ENCODE measurements at regions not wholly inside any gene's neighbourhood (a gene's known extent, or its start where the extent isn't known, plus 50 kb on each side); places are given as distances from the start of the nearest gene placed in this dataset.
"Not testable (repeated sequence)": the region's sequence is repeated elsewhere in the genome, so short reads cannot be mapped to it uniquely, and the experiment has no call there.

DNA sequence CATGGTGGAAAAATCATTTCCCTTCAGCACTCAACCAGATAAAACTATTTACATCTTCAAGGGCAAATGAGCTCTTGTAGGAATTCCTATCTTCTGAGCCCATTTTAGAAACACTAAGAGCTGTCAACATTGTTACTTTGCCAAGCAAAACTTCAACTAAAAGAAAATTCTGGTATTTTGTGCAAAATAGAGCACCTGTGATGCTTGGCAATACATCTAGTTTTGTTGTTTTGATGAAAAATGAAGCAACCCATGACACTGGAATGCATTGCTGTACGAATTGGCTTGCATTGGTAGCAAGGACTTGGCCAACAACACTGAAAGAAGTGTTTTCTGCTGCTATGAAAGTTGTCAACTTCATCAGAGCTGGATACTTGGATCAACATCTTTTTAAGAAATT is 194.4 kb downstream of the COX18 start:
- Histone ChIP-seq H3K27ac (ENCODE audit: low read length) (no peak overlapping the region), H3K4me3 (ENCODE audit: low read length) (no peak overlapping the region), H3K9ac (ENCODE audit: low read depth, low read length) (no peak overlapping the region), H3K36me3 (ENCODE audit: insufficient read depth, low read depth, low read length) (no peaks in the 10 kb centered on the region), H3K27me3 (ENCODE audit: insufficient read depth, low read length) (no peaks in the 10 kb centered on the region), H3K9me3 (ENCODE audit: insufficient read depth, low read depth, low read length) (no peaks in the 10 kb centered on the region), H3K4me1 (ENCODE audit: insufficient read depth, low read length) (no peaks in the 10 kb centered on the region)

DNA sequence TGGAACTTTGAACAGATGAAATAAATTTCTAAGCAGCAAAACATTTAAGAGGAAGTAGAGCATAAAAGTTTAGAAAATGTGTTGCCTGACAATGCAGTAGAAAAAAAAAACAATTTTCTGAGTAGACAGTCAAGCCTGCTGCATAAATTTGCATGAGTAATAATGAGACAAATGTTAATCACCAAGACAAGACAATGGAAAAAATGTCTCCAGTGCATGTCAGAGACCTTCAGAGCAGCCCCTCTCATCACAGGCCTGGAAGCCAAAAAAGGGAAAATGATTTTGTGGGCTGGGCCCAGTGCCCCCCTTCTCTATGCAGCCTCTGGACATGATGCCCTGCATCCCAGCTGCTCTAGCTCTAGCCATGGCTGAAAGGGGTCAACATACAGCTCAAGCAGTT is 204.6 kb downstream of the COX18 start:
- Histone ChIP-seq H3K4me3 (ENCODE audit: low read length) (no peak overlapping the region), H3K36me3 (ENCODE audit: insufficient read depth, low read depth, low read length) (no peaks in the 10 kb centered on the region), H3K4me1 (ENCODE audit: insufficient read depth, low read length) (no peaks in the 10 kb centered on the region), H3K27ac (ENCODE audit: low read length) (no peak overlapping the region), H3K27me3 (ENCODE audit: insufficient read depth, low read length) (no peaks in the 10 kb centered on the region), H3K9me3 (ENCODE audit: insufficient read depth, low read depth, low read length) (no peaks in the 10 kb centered on the region), H3K9ac (ENCODE audit: low read depth, low read length) (no peak overlapping the region)

DNA sequence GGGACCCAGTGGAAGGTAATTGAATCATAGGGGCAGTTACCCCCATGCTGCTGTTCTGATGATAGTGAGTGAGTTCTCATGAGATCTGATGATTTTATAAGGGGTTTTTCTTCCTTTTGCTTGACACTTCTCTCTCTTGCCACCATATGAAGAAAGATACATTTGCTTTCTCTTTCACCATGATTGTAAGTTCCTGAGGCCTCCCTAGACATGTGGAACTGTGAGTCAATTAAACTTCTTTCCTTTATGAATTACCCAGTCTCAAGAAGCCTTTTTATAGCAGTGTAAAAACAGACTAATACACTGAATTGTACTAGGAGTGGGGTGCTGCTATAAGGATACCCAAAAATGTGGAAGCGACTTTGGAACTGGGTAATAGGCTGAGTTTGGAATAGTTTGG is 205.2 kb downstream of the COX18 start:
- not testable (repeated sequence) for H3K27me3 ChIP-seq (ENCODE audit: insufficient read depth, low read length); H3K4me3 ChIP-seq (ENCODE audit: low read length); H3K4me1 ChIP-seq (ENCODE audit: insufficient read depth, low read length); H3K27ac ChIP-seq (ENCODE audit: low read length); H3K9me3 ChIP-seq (ENCODE audit: insufficient read depth, low read depth, low read length); H3K9ac ChIP-seq (ENCODE audit: low read depth, low read length); H3K36me3 ChIP-seq (ENCODE audit: insufficient read depth, low read depth, low read length)

DNA sequence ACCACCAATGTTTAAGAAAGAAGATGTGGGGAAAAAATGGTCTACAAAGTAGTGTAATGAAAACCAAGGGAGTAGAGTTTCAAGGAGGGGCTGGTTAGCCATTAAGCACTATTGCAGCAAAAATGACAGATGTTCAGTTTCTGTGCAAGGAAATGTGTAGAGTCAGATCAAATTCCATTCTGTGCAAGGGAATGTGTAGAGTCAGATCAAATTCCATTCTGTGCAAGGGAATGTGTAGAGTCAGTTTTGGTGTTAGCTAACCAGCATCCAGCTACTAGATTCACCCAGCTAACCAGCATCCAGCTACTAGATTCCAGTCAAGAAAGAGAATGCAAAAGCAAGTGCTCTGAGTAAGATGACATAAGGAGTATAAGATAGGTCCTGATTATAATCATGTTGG is 208.8 kb downstream of the COX18 start:
- Histone ChIP-seq H3K27me3 (ENCODE audit: insufficient read depth, low read length) (no peaks in the 10 kb centered on the region), H3K9ac (ENCODE audit: low read depth, low read length) (no peak overlapping the region), H3K4me3 (ENCODE audit: low read length) (no peak overlapping the region), H3K27ac (ENCODE audit: low read length) (no peak overlapping the region), H3K4me1 (ENCODE audit: insufficient read depth, low read length) (no peaks in the 10 kb centered on the region), H3K36me3 (ENCODE audit: insufficient read depth, low read depth, low read length) (no peaks in the 10 kb centered on the region), H3K9me3 (ENCODE audit: insufficient read depth, low read depth, low read length) (no peaks in the 10 kb centered on the region)

DNA sequence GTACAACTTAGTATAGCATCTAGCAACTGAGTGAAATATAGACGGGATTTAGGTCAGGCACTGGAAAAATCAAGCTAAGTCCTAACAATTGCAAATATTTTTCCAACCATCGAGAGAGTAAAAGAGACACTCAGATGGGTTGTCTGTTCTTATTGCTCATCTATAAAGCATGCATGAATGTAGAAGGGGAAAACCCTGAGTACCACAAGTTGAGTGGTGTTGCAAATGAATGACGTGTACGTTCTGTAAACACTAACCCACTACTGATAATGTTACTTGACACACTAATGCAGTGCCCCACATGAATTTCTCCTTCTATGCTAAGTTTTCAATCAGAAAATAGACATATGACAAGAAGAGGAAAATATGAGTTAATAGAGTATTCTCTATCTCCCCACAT is 211.2 kb downstream of the COX18 start:
- no peaks in the 10 kb centered on the region for H3K36me3 ChIP-seq (ENCODE audit: insufficient read depth, low read depth, low read length)
- no peaks in the 10 kb centered on the region for H3K4me1 ChIP-seq (ENCODE audit: insufficient read depth, low read length)
- H3K4me3 ChIP-seq (ENCODE audit: low read length): no peak overlapping the region
- H3K9me3 ChIP-seq (ENCODE audit: insufficient read depth, low read depth, low read length): no peaks in the 10 kb centered on the region
- no peak overlapping the region for H3K9ac ChIP-seq (ENCODE audit: low read depth, low read length)
- no peaks in the 10 kb centered on the region for H3K27me3 ChIP-seq (ENCODE audit: insufficient read depth, low read length)
- no peak overlapping the region for H3K27ac ChIP-seq (ENCODE audit: low read length)

DNA sequence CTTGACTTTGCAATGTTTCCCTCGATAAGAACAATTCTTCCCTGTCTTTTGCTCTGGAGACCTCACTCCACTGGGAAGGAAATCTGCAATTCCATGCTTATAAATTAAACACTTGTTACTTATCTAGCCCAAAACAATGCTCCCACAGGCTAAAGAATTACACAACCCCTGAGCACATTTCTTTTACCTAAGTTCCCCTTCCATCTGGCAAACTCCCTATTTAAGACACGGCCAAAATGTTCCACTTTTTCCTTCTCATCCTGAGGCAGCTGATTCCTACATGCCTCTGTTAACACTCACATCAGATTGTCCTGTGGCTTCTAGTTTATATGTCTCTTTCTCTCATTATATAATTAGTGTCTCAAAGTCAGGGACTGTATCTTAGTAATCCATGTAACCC is 211.7 kb downstream of the COX18 start:
- H3K4me1 ChIP-seq (ENCODE audit: insufficient read depth, low read length): no peaks in the 10 kb centered on the region
- no peaks in the 10 kb centered on the region for H3K27me3 ChIP-seq (ENCODE audit: insufficient read depth, low read length)
- H3K9me3 ChIP-seq (ENCODE audit: insufficient read depth, low read depth, low read length): no peaks in the 10 kb centered on the region
- H3K4me3 ChIP-seq (ENCODE audit: low read length): no peak overlapping the region
- no peaks in the 10 kb centered on the region for H3K36me3 ChIP-seq (ENCODE audit: insufficient read depth, low read depth, low read length)
- H3K9ac ChIP-seq (ENCODE audit: low read depth, low read length): no peak overlapping the region
- no peak overlapping the region for H3K27ac ChIP-seq (ENCODE audit: low read length)

DNA sequence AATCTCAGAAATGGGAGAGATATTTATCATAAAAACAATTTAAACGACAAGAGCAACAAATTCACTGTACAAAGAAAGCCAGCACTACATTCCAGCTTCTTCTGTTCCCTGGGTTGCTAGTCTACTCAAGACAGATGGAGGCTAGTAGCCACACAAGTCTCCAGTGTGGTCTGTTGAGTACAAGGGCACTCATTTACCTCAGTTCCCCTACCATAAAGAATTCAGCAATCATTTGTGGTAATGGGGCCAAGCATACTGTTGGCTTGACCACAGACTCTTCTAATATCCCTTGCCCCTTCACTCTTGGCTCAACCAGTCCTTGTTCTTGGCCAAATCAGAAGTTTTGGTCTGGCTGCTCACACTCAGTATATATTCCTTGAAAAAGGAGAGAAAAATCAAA is 212.3 kb downstream of the COX18 start:
- H3K4me3 ChIP-seq (ENCODE audit: low read length): no peak overlapping the region
- H3K4me1 ChIP-seq (ENCODE audit: insufficient read depth, low read length): no peaks in the 10 kb centered on the region
- no peaks in the 10 kb centered on the region for H3K27me3 ChIP-seq (ENCODE audit: insufficient read depth, low read length)
- no peak overlapping the region for H3K9ac ChIP-seq (ENCODE audit: low read depth, low read length)
- no peaks in the 10 kb centered on the region for H3K9me3 ChIP-seq (ENCODE audit: insufficient read depth, low read depth, low read length)
- H3K27ac ChIP-seq (ENCODE audit: low read length): no peak overlapping the region
- H3K36me3 ChIP-seq (ENCODE audit: insufficient read depth, low read depth, low read length): no peaks in the 10 kb centered on the region

DNA sequence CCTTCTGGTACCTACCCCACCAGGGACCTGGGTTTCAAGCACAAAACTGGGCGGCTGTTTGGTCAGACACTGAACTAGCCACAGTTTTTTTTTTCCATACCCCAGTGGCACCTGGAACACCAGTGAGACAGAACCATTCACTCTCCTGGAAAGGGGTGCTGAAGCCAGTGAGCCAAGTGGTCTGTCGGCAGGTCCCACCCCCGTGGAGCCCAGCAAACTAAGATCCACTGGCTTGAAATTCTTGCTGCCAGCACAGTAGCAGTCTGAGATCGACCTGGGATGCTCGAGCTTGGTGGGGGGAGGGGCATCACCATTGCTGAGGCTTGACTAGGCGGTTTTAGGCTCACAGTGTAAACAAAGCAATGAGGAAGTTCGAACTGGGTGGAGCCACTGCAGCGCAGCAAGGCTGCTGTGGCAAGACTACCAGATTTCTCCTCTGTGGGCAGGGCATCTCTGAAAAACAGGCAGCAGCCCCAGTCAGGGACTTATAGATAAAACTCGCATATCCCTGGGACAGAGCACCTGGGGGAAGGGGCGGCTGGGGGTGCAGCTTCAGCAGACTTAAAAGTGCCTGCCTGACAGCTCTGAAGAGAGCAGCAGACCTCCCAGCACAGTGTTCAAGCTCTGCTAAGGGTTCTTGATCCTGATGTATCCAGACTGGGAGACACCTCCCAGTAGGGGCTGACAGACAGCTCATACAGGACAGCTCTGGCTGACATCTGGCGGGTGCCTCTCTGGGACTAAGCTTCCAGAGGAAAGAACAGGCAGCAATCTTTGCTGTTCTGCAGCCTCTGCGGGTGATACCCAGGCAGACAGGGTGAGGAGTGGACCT is 223.0 kb downstream of the COX18 start:
- Histone ChIP-seq H3K36me3 (ENCODE audit: insufficient read depth, low read depth, low read length) (no peaks in the 10 kb centered on the region), H3K4me3 (ENCODE audit: low read length) (no peak overlapping the region), H3K27me3 (ENCODE audit: insufficient read depth, low read length) (no peaks in the 10 kb centered on the region), H3K27ac (ENCODE audit: low read length) (no peak overlapping the region), H3K9ac (ENCODE audit: low read depth, low read length) (peak overlapping the region; percentile 21; the same call in 1 of the 2 replicates), H3K9me3 (ENCODE audit: insufficient read depth, low read depth, low read length) (peaks cover 6% of the 10 kb centered on the region), H3K4me1 (ENCODE audit: insufficient read depth, low read length) (peaks cover 4% of the 10 kb centered on the region; the same call in 1 of the 2 replicates)

DNA sequence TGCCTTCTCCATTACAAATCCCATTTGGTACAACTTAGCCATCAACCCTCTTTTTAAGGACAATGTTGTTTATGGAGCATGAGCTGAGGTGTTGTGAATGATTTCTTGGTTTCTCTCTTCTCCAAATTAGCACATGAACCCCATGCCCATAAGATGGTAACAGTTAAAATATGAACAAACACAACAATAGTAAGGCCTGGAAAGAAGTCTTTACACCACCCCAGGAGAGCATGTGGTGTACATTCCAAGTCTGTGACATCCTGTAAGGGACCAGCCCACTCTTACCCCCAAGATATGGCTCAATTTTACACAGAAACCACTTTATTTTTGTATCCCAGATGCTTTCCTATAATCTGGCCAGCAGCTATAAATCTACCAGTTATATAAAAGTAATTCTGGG is 226.1 kb downstream of the COX18 start:
- Histone ChIP-seq H3K4me3 (ENCODE audit: low read length) (no peak overlapping the region), H3K4me1 (ENCODE audit: insufficient read depth, low read length) (peaks cover 4% of the 10 kb centered on the region; the same call in 1 of the 2 replicates), H3K9me3 (ENCODE audit: insufficient read depth, low read depth, low read length) (peaks cover 4% of the 10 kb centered on the region), H3K9ac (ENCODE audit: low read depth, low read length) (no peak overlapping the region), H3K36me3 (ENCODE audit: insufficient read depth, low read depth, low read length) (no peaks in the 10 kb centered on the region), H3K27me3 (ENCODE audit: insufficient read depth, low read length) (no peaks in the 10 kb centered on the region), H3K27ac (ENCODE audit: low read length) (no peak overlapping the region)

DNA sequence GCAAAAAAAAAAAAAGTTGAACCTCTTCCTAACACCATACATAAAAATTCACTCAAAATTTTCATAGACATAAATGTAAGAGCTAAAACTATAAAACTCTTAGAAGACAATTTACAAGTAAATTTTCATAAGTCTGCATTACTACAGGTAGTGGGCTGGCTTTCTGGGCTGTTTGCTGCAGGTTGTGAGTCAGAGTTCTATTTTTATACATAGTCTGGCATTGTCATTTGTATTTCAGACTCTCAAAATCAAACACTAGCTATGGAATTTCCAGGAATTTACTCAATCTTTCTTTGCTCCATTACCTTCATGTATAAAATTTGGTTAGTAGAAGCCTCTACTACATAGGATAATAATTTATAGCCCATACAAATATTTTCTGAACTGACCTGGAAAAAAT is 227.2 kb downstream of the COX18 start:
- no peaks in the 10 kb centered on the region for H3K36me3 ChIP-seq (ENCODE audit: insufficient read depth, low read depth, low read length)
- H3K9me3 ChIP-seq (ENCODE audit: insufficient read depth, low read depth, low read length): peaks cover 4% of the 10 kb centered on the region
- H3K27ac ChIP-seq (ENCODE audit: low read length): no peak overlapping the region
- no peak overlapping the region for H3K4me3 ChIP-seq (ENCODE audit: low read length)
- peaks cover 4% of the 10 kb centered on the region; the same call in 1 of the 2 replicates for H3K4me1 ChIP-seq (ENCODE audit: insufficient read depth, low read length)
- H3K27me3 ChIP-seq (ENCODE audit: insufficient read depth, low read length): no peaks in the 10 kb centered on the region
- H3K9ac ChIP-seq (ENCODE audit: low read depth, low read length): no peak overlapping the region

DNA sequence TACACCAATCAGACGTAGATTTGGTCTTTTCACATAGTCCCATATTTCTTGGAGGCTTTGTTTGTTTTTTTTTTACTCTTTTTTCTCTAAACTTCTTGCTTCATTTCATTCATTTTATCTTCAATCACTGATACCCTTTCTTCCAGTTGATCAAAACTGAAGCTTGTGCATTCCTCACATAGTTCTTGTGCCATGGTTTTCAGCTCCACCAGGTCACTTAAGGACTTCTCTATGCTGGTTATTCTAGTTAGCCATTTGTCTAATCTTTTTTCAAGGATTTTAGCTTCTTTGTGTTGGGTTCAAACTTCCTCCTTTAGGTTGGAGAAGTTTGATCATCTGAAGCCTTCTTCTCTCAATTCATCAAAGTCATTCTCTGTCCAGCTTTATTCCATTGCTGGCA is 229.3 kb downstream of the COX18 start:
- not testable (repeated sequence) for H3K36me3 ChIP-seq (ENCODE audit: insufficient read depth, low read depth, low read length); H3K27ac ChIP-seq (ENCODE audit: low read length); H3K9me3 ChIP-seq (ENCODE audit: insufficient read depth, low read depth, low read length); H3K9ac ChIP-seq (ENCODE audit: low read depth, low read length); H3K27me3 ChIP-seq (ENCODE audit: insufficient read depth, low read length); H3K4me3 ChIP-seq (ENCODE audit: low read length); H3K4me1 ChIP-seq (ENCODE audit: insufficient read depth, low read length)

DNA sequence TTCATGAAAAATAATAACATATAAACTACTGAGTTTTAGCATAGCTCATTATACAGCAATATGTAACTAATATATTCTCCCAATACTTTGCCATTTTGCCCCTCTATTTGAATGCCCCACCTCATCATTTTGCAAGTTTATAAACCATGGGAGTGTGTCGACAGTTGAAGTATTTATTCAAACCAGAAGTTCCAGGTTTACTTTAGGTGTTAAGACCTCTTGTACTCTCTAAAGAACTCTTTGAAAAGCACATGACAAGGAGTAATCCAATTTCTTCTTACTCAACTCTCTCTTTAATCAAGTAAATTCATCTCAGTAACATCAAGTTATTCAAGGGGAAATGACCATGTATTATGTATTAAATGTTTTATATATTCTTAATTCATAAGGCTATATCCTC is 240.7 kb downstream of the COX18 start:
- Histone ChIP-seq H3K36me3 (ENCODE audit: insufficient read depth, low read depth, low read length) (no peaks in the 10 kb centered on the region), H3K4me3 (ENCODE audit: low read length) (no peak overlapping the region), H3K27ac (ENCODE audit: low read length) (no peak overlapping the region), H3K9me3 (ENCODE audit: insufficient read depth, low read depth, low read length) (no peaks in the 10 kb centered on the region), H3K27me3 (ENCODE audit: insufficient read depth, low read length) (no peaks in the 10 kb centered on the region), H3K4me1 (ENCODE audit: insufficient read depth, low read length) (no peaks in the 10 kb centered on the region), H3K9ac (ENCODE audit: low read depth, low read length) (no peak overlapping the region)
